Activated B cell treated with CpG ODN at 0.5 μM for 24 hours (primary cell): ENCODE measurements at regions not wholly inside any gene's neighbourhood (a gene's known extent, or its start where the extent isn't known, plus 50 kb on each side); places are given as distances from the start of the nearest gene placed in this dataset.

ENCODE experiments used
- ATAC-seq: fragments of 200-7000 bp; cut with Tn5 transposase; one replicate; pipeline ENCODE4 v1.10.0; 2021; ENCODE audit warnings: low read depth, mild to moderate bottlenecking, moderate library complexity
- CTCF ChIA-PET: fragments of 350-600 bp; sonication (Branson Sonifier 250); formaldehyde crosslinking; loops from one replicate; lab custom pipeline; 2021; ENCODE audit warnings: antibody characterized with exemption; lab: Charles Lee
- POLR2A ChIA-PET: fragments of 350-600 bp; sonication (Branson Sonifier 250); formaldehyde crosslinking; loops from one replicate; lab custom pipeline; 2021; ENCODE audit warnings: antibody characterized with exemption; lab: Charles Lee
- DNase-seq: peaks from one replicate; pipeline ENCODE4 v3.0.0; 2022
- H3K27ac Mint-ChIP-seq: one replicate; pipeline ENCODE4 v1.8.0; 2020; ENCODE audit warnings: mixed read lengths
- H3K27me3 Mint-ChIP-seq: one replicate; pipeline ENCODE4 v1.8.0; 2021; ENCODE audit warnings: mixed read lengths
- H3K36me3 Mint-ChIP-seq: one replicate; pipeline ENCODE4 v1.8.0; 2021; ENCODE audit warnings: low read depth, mixed read lengths
- H3K4me1 Mint-ChIP-seq: one replicate; pipeline ENCODE4 v1.8.0; 2021; ENCODE audit warnings: mixed read lengths
- H3K4me3 Mint-ChIP-seq: one replicate; pipeline ENCODE4 v1.8.0; 2020; ENCODE audit warnings: mild to moderate bottlenecking, mixed read lengths
- H3K9me3 Mint-ChIP-seq: one replicate; pipeline ENCODE4 v1.8.0; 2020; ENCODE audit warnings: mixed read lengths
- CTCF ChIP-seq: fragments of 200-600 bp; IDR thresholded peaks from one replicate; pipeline ENCODE4 v1.8.0; 2022; ENCODE audit warnings: antibody characterized with exemption, mild to moderate bottlenecking
- intact Hi-C: fragments of 100-400 bp; cut with micrococcal nuclease; formaldehyde crosslinking; loops from one replicate; pipeline ENCODE4 v1.15.1; 2024

- Mint-ChIP-seq H3K27me3 (no peaks in the 10 kb centered on the region), H3K4me1 (no peaks in the 10 kb centered on the region), H3K36me3 (no peaks in the 10 kb centered on the region), H3K4me3 (no peak overlapping the region), H3K27ac (no peak overlapping the region), H3K9me3 (no peaks in the 10 kb centered on the region)
- CTCF ChIA-PET, result no interaction called here
- intact Hi-C loops, result no loop called here
- TF ChIP-seq CTCF, result no peak
- DNase-seq (no peak), ATAC-seq (no peak)
- POLR2A ChIA-PET, result no interaction called here
Measured at GRCh38 chr20:39861381-39861780, 827.7 kb downstream of the MAFB start.

GRCh38 chr20:39857835-39858234, 831.2 kb downstream of the MAFB start:
- ATAC-seq (no peak), DNase-seq (no peak)
- no peaks in the 10 kb centered on the region for H3K27me3 Mint-ChIP-seq
- H3K27ac Mint-ChIP-seq, result no peak overlapping the region
- no peak for TF ChIP-seq CTCF
- H3K9me3 Mint-ChIP-seq, result no peaks in the 10 kb centered on the region
- POLR2A ChIA-PET, result no interaction called here
- intact Hi-C loops, result no loop called here
- CTCF ChIA-PET, result no interaction called here
- no peaks in the 10 kb centered on the region for H3K36me3 Mint-ChIP-seq
- peaks cover 7% of the 10 kb centered on the region for H3K4me1 Mint-ChIP-seq
- no peak overlapping the region for H3K4me3 Mint-ChIP-seq

GRCh38 chr20:39857187-39857586, 831.8 kb downstream of the MAFB start:
- POLR2A ChIA-PET, result no interaction called here

GRCh38 chr20:39855799-39856198, 833.2 kb downstream of the MAFB start:
- no peak overlapping the region for H3K27ac Mint-ChIP-seq
- intact Hi-C loops, result no loop called here
- POLR2A ChIA-PET, result no interaction called here

More at GRCh38 chr20:39857187-39857586, 831.8 kb downstream of the MAFB start:
- H3K4me1 Mint-ChIP-seq, result peaks cover 7% of the 10 kb centered on the region
- CTCF ChIA-PET, result no interaction called here
- H3K27ac Mint-ChIP-seq, result no peak overlapping the region
- H3K9me3 Mint-ChIP-seq, result no peaks in the 10 kb centered on the region
- intact Hi-C loops, result no loop called here
- no peak for TF ChIP-seq CTCF
- no peak overlapping the region for H3K4me3 Mint-ChIP-seq
- H3K27me3 Mint-ChIP-seq, result no peaks in the 10 kb centered on the region
- H3K36me3 Mint-ChIP-seq, result no peaks in the 10 kb centered on the region
- ATAC-seq (no peak), DNase-seq (no peak)

GRCh38 chr20:39855056-39855455, 834.0 kb downstream of the MAFB start:
- H3K27ac Mint-ChIP-seq, result no peak overlapping the region
- H3K36me3 Mint-ChIP-seq, result no peaks in the 10 kb centered on the region
- CTCF ChIA-PET, result no interaction called here
- intact Hi-C loops, result no loop called here
- H3K9me3 Mint-ChIP-seq, result no peaks in the 10 kb centered on the region
- H3K4me3 Mint-ChIP-seq, result no peak overlapping the region
- POLR2A ChIA-PET, result no interaction called here
- TF ChIP-seq CTCF, result no peak
- DNase-seq (no peak), ATAC-seq (no peak)
- peaks cover 15% of the 10 kb centered on the region for H3K4me1 Mint-ChIP-seq
- H3K27me3 Mint-ChIP-seq, result no peaks in the 10 kb centered on the region

More at GRCh38 chr20:39855799-39856198, 833.2 kb downstream of the MAFB start:
- CTCF ChIA-PET, result no interaction called here
- ATAC-seq, result no peak
- H3K4me1 Mint-ChIP-seq, result peaks cover 11% of the 10 kb centered on the region
- H3K4me3 Mint-ChIP-seq, result no peak overlapping the region
- H3K36me3 Mint-ChIP-seq, result no peaks in the 10 kb centered on the region
- no peak for DNase-seq
- H3K27me3 Mint-ChIP-seq, result no peaks in the 10 kb centered on the region
- no peak for TF ChIP-seq CTCF
- H3K9me3 Mint-ChIP-seq, result no peaks in the 10 kb centered on the region
